Neuronal stem cell (in vitro differentiated cells): ENCODE measurements at regions not wholly inside any gene's neighbourhood (a gene's known extent, or its start where the extent isn't known, plus 50 kb on each side); places are given as distances from the start of the nearest gene placed in this dataset.
A peak's percentile ranks its signal among the peaks of the same experiment; 100 is the strongest.
"Not testable (repeated sequence)": the region's sequence is repeated elsewhere in the genome, so short reads cannot be mapped to it uniquely, and the experiment has no call there.

Experiments used
- DNase-seq: peaks from one replicate; pipeline ENCODE4 v3.0.0-alpha.2; 2013; ENCODE audit warnings: low spot score
- H2AFZ ChIP-seq: one replicate; pipeline ENCODE4 v1.6.1; 2013; ENCODE audit warnings: mild to moderate bottlenecking, low read length, inconsistent platforms
- H2AK5ac ChIP-seq: 2 replicates; pipeline ENCODE4 v1.6.1; 2013; ENCODE audit warnings: low read depth, mild to moderate bottlenecking, inconsistent platforms, low read length, moderate library complexity, mixed read lengths
- H2BK120ac ChIP-seq: 2 replicates; pipeline ENCODE4 v1.6.1; 2013; ENCODE audit warnings: low read depth, mild to moderate bottlenecking, inconsistent platforms, low read length, moderate library complexity, mixed read lengths
- H2BK12ac ChIP-seq: one replicate; pipeline ENCODE4 v1.6.1; 2013; ENCODE audit warnings: low read length, inconsistent platforms
- H2BK15ac ChIP-seq: 2 replicates; pipeline ENCODE4 v1.6.1; 2013; ENCODE audit warnings: mild to moderate bottlenecking, low read length, inconsistent platforms, mixed read lengths
- H2BK5ac ChIP-seq: one replicate; pipeline ENCODE4 v1.6.1; 2013; ENCODE audit warnings: inconsistent platforms, mild to moderate bottlenecking, low read length, moderate library complexity
- H3K14ac ChIP-seq: one replicate; pipeline ENCODE4 v1.6.1; 2013; ENCODE audit warnings: low read length, inconsistent platforms
- H3K18ac ChIP-seq: 2 replicates; pipeline ENCODE4 v1.6.1; 2013; ENCODE audit warnings: low read length, inconsistent platforms
- H3K23ac ChIP-seq: 2 replicates; pipeline ENCODE4 v1.6.1; 2013; ENCODE audit warnings: low read depth, mild to moderate bottlenecking, mixed read lengths, low read length, inconsistent platforms; ENCODE audit not compliant: poor library complexity
- H3K27ac ChIP-seq: replicated peaks from 3 replicates; pipeline ENCODE4 v1.5.1; 2013; ENCODE audit warnings: low read length, inconsistent platforms
- H3K27me3 ChIP-seq, 3 experiments: 2 replicates each; pipeline ENCODE4 v1.6.1; 2013; ENCODE audit warnings: low read length in 3 of 3, mild to moderate bottlenecking in 2 of 3, inconsistent platforms in 1 of 3, low read depth in 1 of 3, mixed read lengths in 1 of 3, moderate library complexity in 1 of 3; ENCODE audit not compliant: control insufficient read depth in 3 of 3, insufficient read depth in 3 of 3
- H3K36me3 ChIP-seq, 2 donors: replicated peaks in 1 of 2; 2 replicates each; pipeline ENCODE4 v1.6.1; 2013; ENCODE audit warnings: low read length in 2 of 2; ENCODE audit not compliant: control insufficient read depth in 2 of 2, insufficient read depth in 2 of 2
- H3K4ac ChIP-seq: 2 replicates; pipeline ENCODE4 v1.6.1; 2013; ENCODE audit warnings: inconsistent platforms, mild to moderate bottlenecking, low read length, moderate library complexity
- H3K4me1 ChIP-seq, 2 donors: 1 replicate in 1 of 2; 2 replicates in 1 of 2; pipeline ENCODE4 v1.6.1; 2013; ENCODE audit warnings: low read length in 2 of 2, low read depth in 1 of 2; ENCODE audit not compliant: control insufficient read depth in 2 of 2, insufficient read depth in 1 of 2
- H3K4me2 ChIP-seq: one replicate; pipeline ENCODE4 v1.6.1; 2013; ENCODE audit warnings: mild to moderate bottlenecking, low read length, inconsistent platforms; ENCODE audit not compliant: insufficient read depth, poor library complexity, severe bottlenecking
- H3K4me3 ChIP-seq, 2 donors: 2 replicates each; pipeline ENCODE4 v1.5.1; 2013; ENCODE audit warnings: low read length in 2 of 2, mild to moderate bottlenecking in 2 of 2, inconsistent platforms in 1 of 2, moderate library complexity in 1 of 2
- H3K79me1 ChIP-seq: one replicate; pipeline ENCODE4 v1.6.1; 2013; ENCODE audit warnings: low read depth, mild to moderate bottlenecking, inconsistent platforms, low read length, moderate library complexity
- H3K9ac ChIP-seq: one replicate; pipeline ENCODE4 v1.6.1; 2013; ENCODE audit warnings: mild to moderate bottlenecking, low read depth, low read length, inconsistent platforms; ENCODE audit not compliant: poor library complexity
- H3K9me3 ChIP-seq, 2 donors: replicated peaks in 1 of 2; 2 replicates each; pipeline versions ENCODE3 to v1.6.1; 2013; ENCODE audit warnings: low read length in 2 of 2, mild to moderate bottlenecking in 2 of 2, inconsistent platforms in 1 of 2, low read depth in 1 of 2, mixed read lengths in 1 of 2, moderate library complexity in 1 of 2; ENCODE audit not compliant: control insufficient read depth in 2 of 2, insufficient read depth in 1 of 2
- H4K8ac ChIP-seq: one replicate; pipeline ENCODE4 v1.6.1; 2013; ENCODE audit warnings: low read depth, mild to moderate bottlenecking, inconsistent platforms, low read length, moderate library complexity
- H4K91ac ChIP-seq: one replicate; pipeline ENCODE4 v1.6.1; 2013; ENCODE audit warnings: low read length, low read depth, mild to moderate bottlenecking, inconsistent platforms; ENCODE audit not compliant: poor library complexity
- WGBS, 2 donors: extraction: QIAGEN DNeasy Blood & Tissue Kit; methylation state at CpG; one replicate each; pipeline ENCODE4 v1.1.7; 2013; ENCODE audit warnings: missing lambda C conversion rate in 2 of 2, mixed read lengths in 1 of 2; ENCODE audit not compliant: insufficient read length in 2 of 2, insufficient replicate concordance in 1 of 2; ENCODE audit errors: extremely low coverage in 2 of 2; 5-methylcytosine and 5-hydroxymethylcytosine counted together

GRCh38 chr3:177385831-177386301 is 188.6 kb upstream of the TBL1XR1 start:
- no peak overlapping the region for H4K8ac ChIP-seq
- H3K79me1 ChIP-seq, result no peaks in the 10 kb centered on the region
- no peak overlapping the region for H4K91ac ChIP-seq
- no peak overlapping the region for H3K9ac ChIP-seq
- H3K4me1 ChIP-seq, result no peaks in the 10 kb centered on the region
- no peak overlapping the region for H2BK120ac ChIP-seq
- peaks cover 0 to 7% of the 10 kb centered on the region in 2 donors for H3K9me3 ChIP-seq
- H2AK5ac ChIP-seq, result no peak overlapping the region
- H3K27me3 ChIP-seq, result no peaks in the 10 kb centered on the region
- no peak overlapping the region for H2BK15ac ChIP-seq
- H3K27ac ChIP-seq, result no peak overlapping the region
- H2BK5ac ChIP-seq, result no peak overlapping the region
- H3K36me3 ChIP-seq, result no peaks in the 10 kb centered on the region
- no peak overlapping the region for H3K4ac ChIP-seq
- no peak overlapping the region for H3K4me3 ChIP-seq
- no peak for DNase-seq
- peak overlapping the region; percentile 21 for H2AFZ ChIP-seq
- H2BK12ac ChIP-seq, result no peak overlapping the region
- no peak overlapping the region for H3K23ac ChIP-seq
- no peak overlapping the region for H3K18ac ChIP-seq
- no peak overlapping the region for H3K4me2 ChIP-seq
- no peak overlapping the region for H3K14ac ChIP-seq

- H3K4me1 ChIP-seq, result no peaks in the 10 kb centered on the region
- H3K9ac ChIP-seq, result no peak overlapping the region
- no peak overlapping the region for H2AFZ ChIP-seq
- no peak overlapping the region for H4K8ac ChIP-seq
- H2AK5ac ChIP-seq, result no peak overlapping the region
- H4K91ac ChIP-seq, result no peak overlapping the region
- no peak overlapping the region for H3K4ac ChIP-seq
- H3K79me1 ChIP-seq, result no peaks in the 10 kb centered on the region
- H2BK12ac ChIP-seq, result no peak overlapping the region
- H3K4me2 ChIP-seq, result no peak overlapping the region
- no peak overlapping the region for H3K27ac ChIP-seq
- H3K23ac ChIP-seq, result no peak overlapping the region
- H3K18ac ChIP-seq, result no peak overlapping the region
- no peak overlapping the region for H3K14ac ChIP-seq
- no peak overlapping the region for H2BK120ac ChIP-seq
- H3K4me3 ChIP-seq, result no peak overlapping the region
- H3K27me3 ChIP-seq, result no peaks in the 10 kb centered on the region
- no peak overlapping the region for H2BK15ac ChIP-seq
- H2BK5ac ChIP-seq, result no peak overlapping the region
- WGBS, 2 donors, result no CpG with 5 or more reads among the region's 1 CpG
- DNase-seq, result no peak
- H3K9me3 ChIP-seq, result peaks cover 0 to 3% of the 10 kb centered on the region in 2 donors
- no peaks in the 10 kb centered on the region for H3K36me3 ChIP-seq
These were observed 190.9 kb upstream of the TBL1XR1 start for GRCh38 chr3:177388209-177388608.

- H3K4ac ChIP-seq, H4K91ac ChIP-seq, H2BK12ac ChIP-seq, H3K27me3 ChIP-seq, H2AK5ac ChIP-seq, H3K9ac ChIP-seq, H3K18ac ChIP-seq, H2BK5ac ChIP-seq, H3K79me1 ChIP-seq, H3K14ac ChIP-seq, H4K8ac ChIP-seq, H3K27ac ChIP-seq, H3K23ac ChIP-seq, DNase-seq, H3K4me3 ChIP-seq, H2AFZ ChIP-seq, H3K4me1 ChIP-seq, H2BK120ac ChIP-seq, H2BK15ac ChIP-seq, H3K36me3 ChIP-seq, H3K4me2 ChIP-seq, H3K9me3 ChIP-seq: not testable (repeated sequence)
- no CpG with 5 or more reads among the region's 33 CpGs for WGBS, 2 donors
These were observed 197.1 kb upstream of the TBL1XR1 start for GRCh38 chr3:177394231-177395024.

- no peak overlapping the region for H3K27ac ChIP-seq
- no peak overlapping the region for H3K4me2 ChIP-seq
These were observed 199.5 kb upstream of the TBL1XR1 start for GRCh38 chr3:177396733-177397132.

More at GRCh38 chr3:177396733-177397132, 199.5 kb upstream of the TBL1XR1 start:
- no peak overlapping the region for H2BK12ac ChIP-seq
- H4K8ac ChIP-seq, result no peak overlapping the region
- peaks cover 0 to 5% of the 10 kb centered on the region in 2 donors for H3K9me3 ChIP-seq
- no peaks in the 10 kb centered on the region for H3K4me1 ChIP-seq
- H3K9ac ChIP-seq, result no peak overlapping the region
- DNase-seq, result no peak
- no peak overlapping the region for H2AFZ ChIP-seq
- no peak overlapping the region for H4K91ac ChIP-seq
- no peaks in the 10 kb centered on the region for H3K79me1 ChIP-seq
- no peak overlapping the region for H3K14ac ChIP-seq
- no peak overlapping the region for H3K18ac ChIP-seq
- H2BK5ac ChIP-seq, result no peak overlapping the region
- no peak overlapping the region for H3K4ac ChIP-seq
- WGBS, 2 donors, result no CpG with 5 or more reads among the region's 4 CpGs
- no peak overlapping the region for H2AK5ac ChIP-seq
- H3K36me3 ChIP-seq, result no peaks in the 10 kb centered on the region
- no peaks in the 10 kb centered on the region for H3K27me3 ChIP-seq
- no peak overlapping the region for H2BK15ac ChIP-seq
- H2BK120ac ChIP-seq, result no peak overlapping the region
- no peak overlapping the region for H3K4me3 ChIP-seq
- no peak overlapping the region for H3K23ac ChIP-seq
